ENCODE measurements at regions not wholly inside any gene's neighbourhood (a gene's known extent, or its start where the extent isn't known, plus 50 kb on each side); places are given as distances from the start of the nearest gene placed in this dataset.

DNA sequence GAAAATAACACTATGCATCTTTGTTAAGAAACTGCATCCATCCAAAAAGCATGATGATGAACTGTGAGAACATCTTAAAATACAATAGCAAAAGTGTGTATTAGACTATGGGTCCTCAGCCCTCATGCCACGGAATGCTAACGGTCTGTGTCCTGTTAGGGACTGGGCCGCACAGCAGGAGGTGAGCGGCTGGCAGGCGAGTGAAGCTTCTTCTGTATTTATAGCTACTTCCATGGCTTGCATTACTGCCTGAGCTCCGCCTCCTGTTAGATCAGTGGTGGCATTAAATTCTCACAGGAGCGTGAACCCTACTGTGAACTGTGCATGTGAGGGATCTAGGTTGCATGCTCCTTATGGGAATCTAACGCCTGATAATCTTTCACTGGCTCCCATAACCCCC is 129.8 kb downstream of the NXNL2 start:
- Histone ChIP-seq H3K4me1 (ENCODE audit: low read depth, poor library complexity, severe bottlenecking) (no peaks in the 10 kb centered on the region), H3K79me2 (ENCODE audit: insufficient read depth, low read depth) (no peaks in the 10 kb centered on the region), H3K36me3 (ENCODE audit: insufficient read depth) (no peaks in the 10 kb centered on the region), H3K4me2 (no peak overlapping the region), H2AFZ (ENCODE audit: low read depth) (no peak overlapping the region), H3K27ac (no peak overlapping the region), H3K4me3 (IDR thresholded peaks at IDR 0.05; ENCODE audit: insufficient read depth, low read depth, low read length) (no peak overlapping the region), H3K27me3 (ENCODE audit: insufficient read depth, low read depth) (no peaks in the 10 kb centered on the region), H3K9ac (no peak overlapping the region), H4K20me1 (ENCODE audit: insufficient read depth) (no peaks in the 10 kb centered on the region)
- TF ChIP-seq, protein P1, sequence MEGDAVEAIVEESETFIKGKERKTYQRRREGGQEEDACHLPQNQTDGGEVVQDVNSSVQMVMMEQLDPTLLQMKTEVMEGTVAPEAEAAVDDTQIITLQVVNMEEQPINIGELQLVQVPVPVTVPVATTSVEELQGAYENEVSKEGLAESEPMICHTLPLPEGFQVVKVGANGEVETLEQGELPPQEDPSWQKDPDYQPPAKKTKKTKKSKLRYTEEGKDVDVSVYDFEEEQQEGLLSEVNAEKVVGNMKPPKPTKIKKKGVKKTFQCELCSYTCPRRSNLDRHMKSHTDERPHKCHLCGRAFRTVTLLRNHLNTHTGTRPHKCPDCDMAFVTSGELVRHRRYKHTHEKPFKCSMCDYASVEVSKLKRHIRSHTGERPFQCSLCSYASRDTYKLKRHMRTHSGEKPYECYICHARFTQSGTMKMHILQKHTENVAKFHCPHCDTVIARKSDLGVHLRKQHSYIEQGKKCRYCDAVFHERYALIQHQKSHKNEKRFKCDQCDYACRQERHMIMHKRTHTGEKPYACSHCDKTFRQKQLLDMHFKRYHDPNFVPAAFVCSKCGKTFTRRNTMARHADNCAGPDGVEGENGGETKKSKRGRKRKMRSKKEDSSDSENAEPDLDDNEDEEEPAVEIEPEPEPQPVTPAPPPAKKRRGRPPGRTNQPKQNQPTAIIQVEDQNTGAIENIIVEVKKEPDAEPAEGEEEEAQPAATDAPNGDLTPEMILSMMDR (conservative IDR thresholded peaks at IDR 0.05; ENCODE audit: low read depth, low read length) = no peak

DNA sequence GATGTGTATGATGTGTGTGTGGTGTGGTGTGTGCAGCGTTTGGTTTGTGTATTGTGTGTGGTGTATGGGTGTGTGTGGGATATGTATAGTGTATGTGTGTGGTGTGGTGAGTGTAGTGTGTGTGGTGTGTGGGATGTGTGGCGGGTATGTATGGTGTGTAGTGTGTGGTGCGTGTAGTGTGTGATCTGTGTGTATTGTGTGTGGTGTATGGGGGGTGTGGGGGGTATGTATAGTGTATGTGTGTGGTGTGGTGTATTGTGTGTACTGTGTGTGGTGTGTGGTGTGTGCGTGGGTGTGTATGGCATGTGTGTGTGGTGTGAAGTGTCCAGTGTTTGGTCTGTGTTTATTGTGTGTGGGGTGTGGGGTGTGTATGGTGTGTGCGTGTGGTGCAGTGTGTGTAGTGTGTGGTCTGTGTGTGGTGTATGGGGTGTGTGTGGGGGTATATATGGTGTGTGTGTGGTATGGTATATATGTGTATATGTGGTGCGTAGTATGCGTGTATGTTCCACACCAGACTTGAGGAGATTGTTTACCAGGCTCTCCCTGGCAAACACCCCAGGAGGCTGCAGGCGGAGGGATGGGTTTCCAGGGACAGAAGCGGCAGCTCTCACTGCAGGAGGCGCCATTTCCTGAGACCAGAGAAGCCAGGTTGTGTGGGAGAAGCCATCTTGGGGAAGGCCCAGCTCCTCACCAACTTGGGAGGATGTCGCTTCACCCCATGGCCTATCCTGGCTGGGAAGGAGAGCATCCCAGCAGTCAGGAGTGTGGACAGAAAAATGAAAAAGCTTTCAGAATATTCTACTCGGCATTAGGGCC is 138.1 kb downstream of the NXNL2 start:
- Histone ChIP-seq H3K4me1 (ENCODE audit: low read depth, poor library complexity, severe bottlenecking) (no peaks in the 10 kb centered on the region), H3K9ac (no peak overlapping the region), H4K20me1 (ENCODE audit: insufficient read depth) (no peaks in the 10 kb centered on the region), H3K4me2 (no peak overlapping the region), H3K36me3 (ENCODE audit: insufficient read depth) (no peaks in the 10 kb centered on the region), H3K27ac (no peak overlapping the region), H3K79me2 (ENCODE audit: insufficient read depth, low read depth) (no peaks in the 10 kb centered on the region), H2AFZ (ENCODE audit: low read depth) (no peak overlapping the region), H3K27me3 (ENCODE audit: insufficient read depth, low read depth) (no peaks in the 10 kb centered on the region), H3K4me3 (IDR thresholded peaks at IDR 0.05; ENCODE audit: insufficient read depth, low read depth, low read length) (no peak overlapping the region)
- TF ChIP-seq, protein P1 (conservative IDR thresholded peaks at IDR 0.05; ENCODE audit: low read depth, low read length) = no peak

DNA sequence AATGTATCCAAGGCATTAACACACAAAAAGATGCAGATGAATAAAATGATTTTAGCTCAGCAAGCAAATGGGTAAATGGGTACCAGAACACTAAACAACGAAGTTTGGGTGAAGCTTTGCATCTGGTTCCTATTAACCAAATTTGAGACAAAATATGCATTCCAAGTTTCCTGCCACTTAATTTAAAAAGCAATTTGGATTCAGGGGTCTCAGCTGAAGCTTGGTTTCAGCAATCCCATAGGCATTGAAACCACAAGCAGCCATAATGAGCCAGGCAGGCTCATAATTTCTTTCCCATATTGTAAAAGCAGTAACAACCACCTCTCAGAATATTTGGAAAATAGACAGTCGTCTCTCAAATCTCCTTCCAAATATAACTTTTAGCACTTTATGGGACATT is 138.9 kb downstream of the NXNL2 start:
- no peaks in the 10 kb centered on the region for H3K27me3 ChIP-seq (ENCODE audit: insufficient read depth, low read depth)
- H3K9ac ChIP-seq = no peak overlapping the region
- no peak overlapping the region for H3K4me3 ChIP-seq (IDR thresholded peaks at IDR 0.05; ENCODE audit: insufficient read depth, low read depth, low read length)
- no peak overlapping the region for H3K27ac ChIP-seq
- no peaks in the 10 kb centered on the region for H3K4me1 ChIP-seq (ENCODE audit: low read depth, poor library complexity, severe bottlenecking)
- H4K20me1 ChIP-seq (ENCODE audit: insufficient read depth) = no peaks in the 10 kb centered on the region
- no peaks in the 10 kb centered on the region for H3K36me3 ChIP-seq (ENCODE audit: insufficient read depth)
- H2AFZ ChIP-seq (ENCODE audit: low read depth) = no peak overlapping the region
- TF ChIP-seq, protein P1 (conservative IDR thresholded peaks at IDR 0.05; ENCODE audit: low read depth, low read length) = no peak
- no peak overlapping the region for H3K4me2 ChIP-seq
- H3K79me2 ChIP-seq (ENCODE audit: insufficient read depth, low read depth) = no peaks in the 10 kb centered on the region

DNA sequence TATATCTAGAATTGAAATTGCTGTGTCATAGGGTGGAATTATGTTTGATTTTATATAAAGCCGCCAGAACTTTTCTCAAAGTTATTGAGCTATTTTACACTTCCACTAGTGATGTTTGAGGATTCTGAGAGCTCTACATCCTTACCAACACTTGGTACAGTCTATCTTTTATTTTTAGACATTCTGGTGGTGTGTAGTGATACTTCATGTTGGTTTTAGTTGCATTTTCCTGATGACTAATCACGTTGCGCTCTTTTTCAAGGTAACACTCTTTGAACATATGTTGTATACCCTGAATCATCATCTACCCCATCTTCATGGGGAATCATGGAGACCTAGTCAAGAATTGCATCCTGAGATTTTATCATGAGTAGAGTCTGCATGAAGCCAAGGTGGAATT is 141.7 kb downstream of the NXNL2 start:
- no peaks in the 10 kb centered on the region for H3K79me2 ChIP-seq (ENCODE audit: insufficient read depth, low read depth)
- H3K4me1 ChIP-seq (ENCODE audit: low read depth, poor library complexity, severe bottlenecking) = no peaks in the 10 kb centered on the region
- no peaks in the 10 kb centered on the region for H3K36me3 ChIP-seq (ENCODE audit: insufficient read depth)
- H2AFZ ChIP-seq (ENCODE audit: low read depth) = no peak overlapping the region
- no peaks in the 10 kb centered on the region for H4K20me1 ChIP-seq (ENCODE audit: insufficient read depth)
- H3K27me3 ChIP-seq (ENCODE audit: insufficient read depth, low read depth) = no peaks in the 10 kb centered on the region
- TF ChIP-seq, protein P1 (conservative IDR thresholded peaks at IDR 0.05; ENCODE audit: low read depth, low read length) = no peak
- no peak overlapping the region for H3K9ac ChIP-seq
- H3K4me3 ChIP-seq (IDR thresholded peaks at IDR 0.05; ENCODE audit: insufficient read depth, low read depth, low read length) = no peak overlapping the region
- H3K27ac ChIP-seq = no peak overlapping the region
- no peak overlapping the region for H3K4me2 ChIP-seq

Measured in KMS-11 (cell line).